ENCODE measurements at regions not wholly inside any gene's neighbourhood (a gene's known extent, or its start where the extent isn't known, plus 50 kb on each side); places are given as distances from the start of the nearest gene placed in this dataset.

- ChIA-PET POLR2A (interaction anchor here (0.6 kb wide), 1 partner anchor 85 kb away, joined by 3 read pairs; no protein-coding TSS in a partner anchor), CTCF (ENCODE audit: low intra/inter-chr PET ratio) (no interaction called here)
- TF ChIP-seq CTCF (IDR thresholded peaks at IDR 0.05 in 2 of 3, conservative IDR thresholded peaks at IDR 0.05 in 1 of 3; ENCODE audit: insufficient read depth in 2 of 3, low read depth in 1 of 3, low read length in 3 of 3) (0 out of 6 replicates have a peak, but pooled peaks of 1 of the 3 experiments have one; percentile 20), ETS1 (conservative IDR thresholded peaks at IDR 0.05; ENCODE audit: control insufficient read depth, low read depth, low read length) (no peak)
Observed at GRCh38 chr3:6255229-6255628, 605.7 kb upstream of the GRM7 start.

More at GRCh38 chr3:6255229-6255628, 605.7 kb upstream of the GRM7 start:
- Histone ChIP-seq H3K27ac (ENCODE audit: extremely low read depth, low read depth, low read length) (no peak overlapping the region), H3K9me1 (ENCODE audit: control insufficient read depth, insufficient read depth, low read length) (no peaks in the 10 kb centered on the region), H3K9me3 (replicated peaks; ENCODE audit: control insufficient read depth, insufficient read depth, low read depth, low read length) (0 out of 2 replicates have a peak, but pooled peaks cover 2% of the 10 kb centered on the region), H3K4me3 (no peak overlapping the region), H3K4me1 (replicated peaks in 1 of 2; ENCODE audit: control insufficient read depth in 2 of 2, insufficient read depth in 2 of 2, low read length in 2 of 2) (no peaks in the 10 kb centered on the region), H2AFZ (ENCODE audit: low read depth, low read length) (no peak overlapping the region), H3K27me3 (ENCODE audit: control insufficient read depth in 2 of 2, insufficient read depth in 2 of 2, low read length in 2 of 2) (no peaks in the 10 kb centered on the region), H3K9ac (ENCODE audit: insufficient read depth in 1 of 2, low read depth in 2 of 2, low read length in 2 of 2) (no peak overlapping the region), H4K20me1 (replicated peaks; ENCODE audit: control insufficient read depth, insufficient read depth, low read length) (no peaks in the 10 kb centered on the region), H3K79me2 (ENCODE audit: control insufficient read depth, insufficient read depth, low read length) (no peaks in the 10 kb centered on the region), H3K36me3 (ENCODE audit: control insufficient read depth, insufficient read depth, low read length) (no peaks in the 10 kb centered on the region), H3K4me2 (ENCODE audit: insufficient read depth, low read length) (no peak overlapping the region)
- ATAC-seq (peak; percentile 58), FAIRE-seq (no peak), DNase-seq (ENCODE audit: extremely low read depth in 1 of 4, low spot score in 3 of 4) (peak in 1 of 4 experiments; percentile 6)
- in situ Hi-C loops (cut with MboI) = no loop called here
- intact Hi-C loops (cut with micrococcal nuclease) = no loop called here
- no TSS peak for BruUV-seq (replicated peaks)
- WGBS (ENCODE audit: insufficient coverage, low coverage, missing lambda C conversion rate) = 8% methylated on average over 6 of the region's 6 CpGs
